B cell (primary cell): ENCODE measurements at regions not wholly inside any gene's neighbourhood (a gene's known extent, or its start where the extent isn't known, plus 50 kb on each side); places are given as distances from the start of the nearest gene placed in this dataset.

Source experiments
- ATAC-seq: fragments of 200-7000 bp; cut with Tn5 transposase; one replicate; pipeline ENCODE4 v1.10.0; 2021; ENCODE audit warnings: low read depth, mild to moderate bottlenecking, moderate number of reproducible peaks, moderate library complexity
- CTCF ChIA-PET: fragments of 350-600 bp; sonication (Branson Sonifier 250); formaldehyde crosslinking; loops from one replicate; lab custom pipeline; 2021; ENCODE audit warnings: antibody characterized with exemption, inconsistent platforms; lab: Charles Lee
- POLR2A ChIA-PET: fragments of 350-600 bp; sonication (Branson Sonifier 250); formaldehyde crosslinking; loops from one replicate; lab custom pipeline; 2021; ENCODE audit warnings: antibody characterized with exemption; lab: Charles Lee
- DNase-seq: peaks from one replicate; pipeline ENCODE4 v3.0.0; 2013
- H2AFZ ChIP-seq: 2 replicates; pipeline ENCODE4 v1.6.1; 2012; ENCODE audit warnings: mild to moderate bottlenecking, low read depth, low read length; ENCODE audit not compliant: insufficient read depth, poor library complexity, severe bottlenecking
- H3K27ac ChIP-seq, 2 donors: 1 replicate in 1 of 2; 2 replicates in 1 of 2; pipeline ENCODE4 v1.5.1; 2012 to 2013; ENCODE audit warnings: low read length in 2 of 2, mild to moderate bottlenecking in 2 of 2, moderate library complexity in 1 of 2
- H3K27me3 ChIP-seq, 4 experiments: fragments of 200-600 bp in 1 of 4; sonication (generic) in 1 of 4; replicated peaks in 1 of 4; 1 replicate in 2 of 4; 2 replicates in 2 of 4; pipeline versions ENCODE4 v1.6.1 to v1.7.0; 2013 to 2016; ENCODE audit warnings: low read length in 3 of 4, mild to moderate bottlenecking in 2 of 4, mixed read lengths in 1 of 4, moderate library complexity in 1 of 4; ENCODE audit not compliant: insufficient read depth in 4 of 4, control insufficient read depth in 3 of 4; ENCODE audit errors: control extremely low read depth in 1 of 4
- H3K36me3 ChIP-seq, 2 experiments: replicated peaks in 1 of 2; 1 replicate in 1 of 2; 2 replicates in 1 of 2; pipeline versions ENCODE4 v1.6.1 to v1.7.1; 2013; ENCODE audit warnings: low read length in 1 of 2; ENCODE audit not compliant: insufficient read depth in 2 of 2, control insufficient read depth in 1 of 2; ENCODE audit errors: control extremely low read depth in 1 of 2, extremely low read depth in 1 of 2
- H3K4me1 ChIP-seq, 2 donors: fragments of 200-600 bp in 1 of 2; sonication (generic) in 1 of 2; 1 replicate in 1 of 2; 2 replicates in 1 of 2; pipeline versions ENCODE4 v1.5.1 to v1.6.1; 2013 to 2017; ENCODE audit warnings: low read length in 2 of 2; ENCODE audit not compliant: control insufficient read depth in 2 of 2, insufficient read depth in 2 of 2
- H3K4me2 ChIP-seq: replicated peaks from 2 replicates; pipeline ENCODE3; 2012; ENCODE audit warnings: mild to moderate bottlenecking, low read depth, low read length; ENCODE audit not compliant: poor library complexity, severe bottlenecking
- H3K4me3 ChIP-seq, 5 experiments: fragments of 200-600 bp in 1 of 5; sonication (generic) in 1 of 5; 1 replicate in 3 of 5; 2 replicates in 2 of 5; pipeline versions ENCODE4 v1.5.1 to v1.7.0; 2011 to 2016; ENCODE audit warnings: low read length in 4 of 5, mild to moderate bottlenecking in 4 of 5, low read depth in 2 of 5, control low read depth in 1 of 5, moderate library complexity in 1 of 5; ENCODE audit not compliant: insufficient read depth in 1 of 5; ENCODE audit errors: control extremely low read depth in 1 of 5, extremely low read depth in 1 of 5
- H3K79me2 ChIP-seq: fragments of 200-600 bp; sonication (generic); one replicate; pipeline ENCODE4 v1.6.0; 2016; ENCODE audit warnings: low read length; ENCODE audit not compliant: control insufficient read depth, insufficient read depth
- H3K9ac ChIP-seq: fragments of 200-600 bp; sonication (generic); 2 replicates; pipeline ENCODE4 v1.6.1; 2017; ENCODE audit warnings: mild to moderate bottlenecking, low read length, moderate library complexity
- H3K9me3 ChIP-seq, 3 donors: one replicate each; pipeline versions ENCODE4 v1.6.1 to v1.7.1; 2013; ENCODE audit warnings: low read length in 2 of 3; ENCODE audit not compliant: control insufficient read depth in 2 of 3, insufficient read depth in 1 of 3; ENCODE audit errors: control extremely low read depth in 1 of 3
- H4K20me1 ChIP-seq: 2 replicates; pipeline ENCODE4 v1.6.0; 2012; ENCODE audit warnings: mild to moderate bottlenecking, low read length; ENCODE audit not compliant: insufficient read depth, control insufficient read depth, poor library complexity, severe bottlenecking
- H3K27ac Mint-ChIP-seq: one replicate; pipeline ENCODE4 v1.8.0; 2021; ENCODE audit warnings: mixed read lengths
- H3K27me3 Mint-ChIP-seq: one replicate; pipeline ENCODE4 v1.8.0; 2021; ENCODE audit warnings: mixed read lengths
- H3K4me1 Mint-ChIP-seq: one replicate; pipeline ENCODE4 v1.8.0; 2021; ENCODE audit warnings: mixed read lengths
- H3K4me3 Mint-ChIP-seq: one replicate; pipeline ENCODE4 v1.8.0; 2021; ENCODE audit warnings: mixed read lengths
- H3K9me3 Mint-ChIP-seq: one replicate; pipeline ENCODE4 v1.8.0; 2022; ENCODE audit warnings: mixed read lengths; ENCODE audit not compliant: insufficient read depth
- EZH2 ChIP-seq: IDR thresholded peaks from 2 replicates; pipeline ENCODE4 v1.6.1; 2012; ENCODE audit warnings: borderline replicate concordance, low read depth, mild to moderate bottlenecking, moderate library complexity, low read length; ENCODE audit not compliant: insufficient read depth, poor library complexity, severe bottlenecking
- WGBS: methylation state at CpG from one replicate; pipeline ENCODE4 v1.1.5; 2013; ENCODE audit warnings: missing lambda C conversion rate; ENCODE audit not compliant: insufficient coverage; 5-methylcytosine and 5-hydroxymethylcytosine counted together
- intact Hi-C: fragments of 100-400 bp; cut with micrococcal nuclease; formaldehyde crosslinking; loops from one replicate; pipeline ENCODE4 v1.10.0; 2022
- TF ChIP-seq, protein P1 (sequence below): fragments of 200-600 bp; IDR thresholded peaks from one replicate; pipeline ENCODE4 v1.8.0; 2022; ENCODE audit warnings: antibody characterized with exemption, mild to moderate bottlenecking

DNA sequence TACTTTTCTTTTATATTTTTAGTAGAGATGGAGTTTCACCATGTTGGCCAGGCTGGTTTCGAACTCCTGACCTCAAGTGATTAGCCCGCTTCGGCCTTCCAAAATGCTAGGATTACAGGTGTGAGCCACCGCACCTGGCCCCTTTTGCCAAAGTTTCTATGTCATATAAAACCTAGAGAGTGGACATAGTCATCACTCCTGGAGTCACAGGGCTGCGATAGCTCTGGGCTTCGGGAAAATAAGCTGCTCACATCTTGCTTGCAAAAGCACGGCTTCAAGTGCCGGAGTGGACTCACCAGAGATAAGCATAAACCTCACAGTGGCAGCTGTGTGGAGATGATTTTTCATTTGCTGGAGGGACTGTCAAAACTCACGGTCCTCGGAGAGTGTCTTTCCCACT is 171.2 kb downstream of the TEX29 start:
- 82% methylated on average over 10 of the region's 10 CpGs for WGBS
- H3K27me3 ChIP-seq: no peaks in the 10 kb centered on the region
- TF ChIP-seq EZH2: no peak
- TF ChIP-seq, protein P1, sequence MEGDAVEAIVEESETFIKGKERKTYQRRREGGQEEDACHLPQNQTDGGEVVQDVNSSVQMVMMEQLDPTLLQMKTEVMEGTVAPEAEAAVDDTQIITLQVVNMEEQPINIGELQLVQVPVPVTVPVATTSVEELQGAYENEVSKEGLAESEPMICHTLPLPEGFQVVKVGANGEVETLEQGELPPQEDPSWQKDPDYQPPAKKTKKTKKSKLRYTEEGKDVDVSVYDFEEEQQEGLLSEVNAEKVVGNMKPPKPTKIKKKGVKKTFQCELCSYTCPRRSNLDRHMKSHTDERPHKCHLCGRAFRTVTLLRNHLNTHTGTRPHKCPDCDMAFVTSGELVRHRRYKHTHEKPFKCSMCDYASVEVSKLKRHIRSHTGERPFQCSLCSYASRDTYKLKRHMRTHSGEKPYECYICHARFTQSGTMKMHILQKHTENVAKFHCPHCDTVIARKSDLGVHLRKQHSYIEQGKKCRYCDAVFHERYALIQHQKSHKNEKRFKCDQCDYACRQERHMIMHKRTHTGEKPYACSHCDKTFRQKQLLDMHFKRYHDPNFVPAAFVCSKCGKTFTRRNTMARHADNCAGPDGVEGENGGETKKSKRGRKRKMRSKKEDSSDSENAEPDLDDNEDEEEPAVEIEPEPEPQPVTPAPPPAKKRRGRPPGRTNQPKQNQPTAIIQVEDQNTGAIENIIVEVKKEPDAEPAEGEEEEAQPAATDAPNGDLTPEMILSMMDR: no peak
- H3K9me3 Mint-ChIP-seq: peaks cover 2% of the 10 kb centered on the region
- H4K20me1 ChIP-seq: no peaks in the 10 kb centered on the region
- no peaks in the 10 kb centered on the region for H3K27me3 Mint-ChIP-seq
- ATAC-seq: no peak
- H3K9ac ChIP-seq: no peak overlapping the region
- no peaks in the 10 kb centered on the region for H3K4me1 ChIP-seq
- no peaks in the 10 kb centered on the region for H3K36me3 ChIP-seq
- H3K27ac Mint-ChIP-seq: no peak overlapping the region
- no peak overlapping the region for H3K4me2 ChIP-seq
- CTCF ChIA-PET: no interaction called here
- H3K9me3 ChIP-seq: peaks cover 0 to 19% (median 4%) of the 10 kb centered on the region in 3 donors
- DNase-seq: no peak
- intact Hi-C loops: no loop called here
- no peaks in the 10 kb centered on the region for H3K4me1 Mint-ChIP-seq
- H3K27ac ChIP-seq: no peak overlapping the region
- H3K4me3 ChIP-seq: no peak overlapping the region
- no peaks in the 10 kb centered on the region for H3K79me2 ChIP-seq
- H2AFZ ChIP-seq: no peak overlapping the region
- H3K4me3 Mint-ChIP-seq: no peak overlapping the region
- POLR2A ChIA-PET: no interaction called here

GRCh38 chr13:111492341-111492950 is 172.0 kb downstream of the TEX29 start:
- POLR2A ChIA-PET: no interaction called here
- Mint-ChIP-seq H3K4me1 (no peaks in the 10 kb centered on the region), H3K9me3 (peaks cover 2% of the 10 kb centered on the region), H3K27me3 (no peaks in the 10 kb centered on the region), H3K27ac (no peak overlapping the region), H3K4me3 (no peak overlapping the region)
- H3K36me3 ChIP-seq: no peaks in the 10 kb centered on the region
- H3K27me3 ChIP-seq: no peaks in the 10 kb centered on the region
- no peak overlapping the region for H2AFZ ChIP-seq
- DNase-seq: no peak
- CTCF ChIA-PET: interaction anchor here (0.9 kb wide), 1 partner anchor 18 kb away, joined by 3 read pairs; no protein-coding TSS in a partner anchor
- no peaks in the 10 kb centered on the region for H4K20me1 ChIP-seq
- TF ChIP-seq, protein P1: no peak
- no peak for TF ChIP-seq EZH2
- no peak for ATAC-seq
- no peaks in the 10 kb centered on the region for H3K79me2 ChIP-seq
- H3K9me3 ChIP-seq: peaks cover 0 to 13% (median 0%) of the 10 kb centered on the region in 3 donors
- H3K4me3 ChIP-seq: no peak overlapping the region
- no peak overlapping the region for H3K9ac ChIP-seq
- WGBS: 78% methylated on average over 16 of the region's 18 CpGs
- H3K4me2 ChIP-seq: no peak overlapping the region
- intact Hi-C loops: no loop called here
- H3K27ac ChIP-seq: no peak overlapping the region
- no peaks in the 10 kb centered on the region for H3K4me1 ChIP-seq
